Lung (tissue), 11 donors: ENCODE measurements at regions not wholly inside any gene's neighbourhood (a gene's known extent, or its start where the extent isn't known, plus 50 kb on each side); places are given as distances from the start of the nearest gene placed in this dataset.

Source experiments
- ATAC-seq: fragments of 200-7000 bp; cut with Tn5 transposase; one replicate; pipeline ENCODE4 v1.9.1; 2020; ENCODE audit warnings: moderate number of reproducible peaks; ENCODE audit not compliant: insufficient read depth, low FRiP score
- DNase-seq, 3 donors: peaks; one replicate each; pipeline ENCODE4 v3.0.0-alpha.2; 2013 to 2017
- H3K27ac ChIP-seq, 2 donors: one replicate each; pipeline ENCODE4 v1.5.1; 2013; ENCODE audit warnings: mild to moderate bottlenecking in 2 of 2, moderate library complexity in 2 of 2, control low read depth in 1 of 2, inconsistent platforms in 1 of 2, low read depth in 1 of 2, low read length in 1 of 2
- H3K27me3 ChIP-seq, 3 donors: one replicate each; pipeline ENCODE4 v1.5.1; 2013; ENCODE audit warnings: low read length in 2 of 3; ENCODE audit not compliant: control insufficient read depth in 3 of 3, insufficient read depth in 3 of 3
- H3K36me3 ChIP-seq, 4 donors: one replicate each; pipeline ENCODE4 v1.5.1; 2013; ENCODE audit warnings: low read length in 4 of 4, mild to moderate bottlenecking in 1 of 4, moderate library complexity in 1 of 4; ENCODE audit not compliant: control insufficient read depth in 4 of 4, insufficient read depth in 4 of 4
- H3K4me1 ChIP-seq, 5 donors: one replicate each; pipeline ENCODE4 v1.5.1; 2013; ENCODE audit warnings: low read length in 5 of 5, mild to moderate bottlenecking in 2 of 5, moderate library complexity in 1 of 5; ENCODE audit not compliant: control insufficient read depth in 5 of 5, insufficient read depth in 5 of 5
- H3K4me3 ChIP-seq: one replicate; pipeline ENCODE4 v1.5.1; 2013; ENCODE audit warnings: mild to moderate bottlenecking, control low read depth, moderate library complexity
- H3K9ac ChIP-seq, 2 donors: one replicate each; pipeline ENCODE4 v1.5.1; 2013; ENCODE audit warnings: low read length in 2 of 2, control low read depth in 1 of 2; ENCODE audit not compliant: insufficient read depth in 1 of 2
- H3K9me3 ChIP-seq, 4 donors: one replicate each; pipeline ENCODE4 v1.5.1; 2013; ENCODE audit warnings: low read length in 3 of 4, mild to moderate bottlenecking in 1 of 4, moderate library complexity in 1 of 4; ENCODE audit not compliant: control insufficient read depth in 4 of 4, insufficient read depth in 3 of 4
- whole genome bisulfite sequencing, 2 donors: extraction: QIAGEN DNeasy Blood & Tissue Kit; methylation state at CpG; one replicate each; pipeline ENCODE4 v1.1.7; 2013; 5-methylcytosine and 5-hydroxymethylcytosine counted together
- TF ChIP-seq, protein P1 (sequence below): IDR thresholded peaks from 2 replicates; pipeline ENCODE4 v1.5.1; 2012; ENCODE audit warnings: mild to moderate bottlenecking; ENCODE audit errors: control extremely low read depth, extremely low read depth
- donor health status: control.
- donor health status: control.
- donor health status: Bipolar disorder and iron deficiency.
- donor health status: healthy.
- donor health status: DM: yes; HTN: yes; CAD: no.

DNA sequence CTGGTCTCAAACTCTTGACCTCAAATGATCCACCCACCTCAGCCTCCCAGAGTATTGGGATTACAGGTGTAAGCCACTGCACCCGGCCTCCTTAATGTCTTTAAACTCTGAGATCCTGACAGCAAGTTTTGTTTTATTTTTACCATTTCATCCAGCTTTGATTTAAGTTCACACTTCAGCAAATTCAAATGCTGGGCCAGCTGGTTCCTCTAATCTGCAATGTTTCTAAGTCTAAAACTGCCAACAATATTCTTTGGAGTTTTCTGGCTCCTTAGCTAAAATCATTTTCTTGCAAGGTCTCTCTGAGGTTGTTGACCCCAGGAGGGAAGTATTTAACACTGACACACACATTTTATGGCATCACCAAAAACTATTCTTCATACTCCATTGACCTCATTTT lies 72.0 kb upstream of the COL24A1 start:
- peak in 1 of 3 donors; percentile 18 for DNase-seq
- H3K27ac ChIP-seq: no peak overlapping the region
- TF ChIP-seq, protein P1, sequence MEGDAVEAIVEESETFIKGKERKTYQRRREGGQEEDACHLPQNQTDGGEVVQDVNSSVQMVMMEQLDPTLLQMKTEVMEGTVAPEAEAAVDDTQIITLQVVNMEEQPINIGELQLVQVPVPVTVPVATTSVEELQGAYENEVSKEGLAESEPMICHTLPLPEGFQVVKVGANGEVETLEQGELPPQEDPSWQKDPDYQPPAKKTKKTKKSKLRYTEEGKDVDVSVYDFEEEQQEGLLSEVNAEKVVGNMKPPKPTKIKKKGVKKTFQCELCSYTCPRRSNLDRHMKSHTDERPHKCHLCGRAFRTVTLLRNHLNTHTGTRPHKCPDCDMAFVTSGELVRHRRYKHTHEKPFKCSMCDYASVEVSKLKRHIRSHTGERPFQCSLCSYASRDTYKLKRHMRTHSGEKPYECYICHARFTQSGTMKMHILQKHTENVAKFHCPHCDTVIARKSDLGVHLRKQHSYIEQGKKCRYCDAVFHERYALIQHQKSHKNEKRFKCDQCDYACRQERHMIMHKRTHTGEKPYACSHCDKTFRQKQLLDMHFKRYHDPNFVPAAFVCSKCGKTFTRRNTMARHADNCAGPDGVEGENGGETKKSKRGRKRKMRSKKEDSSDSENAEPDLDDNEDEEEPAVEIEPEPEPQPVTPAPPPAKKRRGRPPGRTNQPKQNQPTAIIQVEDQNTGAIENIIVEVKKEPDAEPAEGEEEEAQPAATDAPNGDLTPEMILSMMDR: no peak
- peaks cover 0 to 1% (median 0%) of the 10 kb centered on the region in 5 donors for H3K4me1 ChIP-seq
- ATAC-seq: no peak
- no peaks in the 10 kb centered on the region for H3K36me3 ChIP-seq
- no peak overlapping the region for H3K4me3 ChIP-seq
- 69 to 82% methylated on average over 1 of the region's 1 CpG for WGBS, 2 donors
- H3K9me3 ChIP-seq: no peaks in the 10 kb centered on the region
- H3K27me3 ChIP-seq: no peaks in the 10 kb centered on the region
- no peak overlapping the region for H3K9ac ChIP-seq

DNA sequence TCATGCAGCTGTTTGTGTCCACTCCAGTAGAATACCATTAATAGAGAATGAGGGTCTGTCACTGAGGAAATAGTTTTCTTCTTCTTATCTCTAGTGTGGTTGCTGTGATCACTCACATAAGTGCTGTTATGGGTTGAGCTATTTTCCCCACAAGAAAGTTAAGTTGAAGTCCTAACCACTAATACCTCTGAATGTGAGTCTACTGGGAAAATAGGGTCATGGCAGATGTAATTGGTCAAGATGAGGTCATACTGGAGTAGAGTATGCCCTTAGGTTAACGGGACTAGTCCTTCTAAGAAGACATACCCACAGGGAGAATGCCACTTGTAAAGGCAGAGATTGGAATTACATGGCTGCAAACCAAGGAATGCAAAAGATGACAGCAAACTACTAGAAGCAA lies 70.5 kb upstream of the COL24A1 start:
- Histone ChIP-seq H3K9me3 (no peaks in the 10 kb centered on the region), H3K4me1 (peaks cover 0 to 1% (median 0%) of the 10 kb centered on the region in 5 donors), H3K27me3 (no peaks in the 10 kb centered on the region), H3K36me3 (no peaks in the 10 kb centered on the region), H3K9ac (no peak overlapping the region), H3K27ac (no peak overlapping the region), H3K4me3 (no peak overlapping the region)
- TF ChIP-seq, protein P1: no peak
- ATAC-seq (no peak), DNase-seq (no peak)
- 61 to 80% methylated on average over 1 of the region's 1 CpG for WGBS, 2 donors

DNA sequence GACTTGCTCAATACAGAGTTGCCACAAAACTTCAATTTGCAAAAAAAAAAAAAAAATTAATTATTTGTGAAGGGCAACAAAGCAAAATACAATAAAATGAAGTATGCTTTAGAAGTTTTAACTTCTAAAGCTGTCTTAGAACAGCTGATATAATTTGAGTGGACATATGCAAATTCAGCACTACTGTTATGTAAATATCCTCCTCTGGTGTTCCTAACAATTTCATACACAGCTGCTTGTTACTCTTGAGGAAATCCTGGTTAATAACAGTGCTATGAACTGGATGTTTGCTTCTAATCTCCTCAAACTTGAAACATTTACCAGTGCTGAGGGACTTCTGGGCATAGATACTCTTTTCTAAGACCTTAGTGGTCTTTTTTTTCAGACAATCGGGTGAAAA lies 69.6 kb upstream of the COL24A1 start:
- DNase-seq: peak in 2 of 3 donors; percentile 24 to 34
- no peaks in the 10 kb centered on the region for H3K9me3 ChIP-seq
- no peak for ATAC-seq
- TF ChIP-seq, protein P1: no peak
- no peaks in the 10 kb centered on the region for H3K36me3 ChIP-seq
- H3K27ac ChIP-seq: no peak overlapping the region
- H3K4me1 ChIP-seq: peaks cover 0 to 1% (median 0%) of the 10 kb centered on the region in 5 donors
- H3K27me3 ChIP-seq: no peaks in the 10 kb centered on the region
- WGBS, 2 donors: 65 to 80% methylated on average over 1 of the region's 1 CpG
- no peak overlapping the region for H3K4me3 ChIP-seq
- no peak overlapping the region for H3K9ac ChIP-seq

DNA sequence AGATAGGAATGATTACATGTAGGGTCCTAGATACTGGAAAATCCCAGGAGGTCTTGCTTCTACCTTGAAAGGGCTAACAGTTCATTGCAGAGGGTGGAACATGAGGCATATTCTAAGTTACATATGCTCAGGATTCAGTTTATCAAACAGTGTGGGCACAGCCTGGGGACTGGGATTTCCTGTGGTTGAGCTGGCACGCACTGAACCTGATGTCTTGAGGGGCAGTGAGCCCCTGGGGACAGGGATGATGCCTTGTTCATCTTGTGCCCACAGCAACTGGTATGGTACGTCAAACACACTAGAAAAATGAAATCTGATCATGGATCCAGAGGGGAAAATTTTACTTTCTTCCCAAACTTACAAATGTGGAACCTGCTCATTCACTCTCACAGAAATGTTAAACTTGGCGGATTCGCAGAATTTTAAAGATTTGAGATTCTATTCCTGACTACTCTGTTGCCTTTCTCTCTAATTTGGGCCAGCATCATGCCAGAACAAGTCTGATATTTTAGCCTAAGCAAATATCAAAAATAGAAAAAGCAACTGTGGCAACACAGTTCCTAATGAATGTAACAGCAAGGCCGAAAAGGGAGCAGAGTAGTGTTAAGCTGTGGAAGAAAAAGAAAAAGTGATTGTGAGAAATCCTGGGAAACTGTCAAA lies 68.2 kb upstream of the COL24A1 start:
- 81 to 89% methylated on average over 5 of the region's 5 CpGs for WGBS, 2 donors
- TF ChIP-seq, protein P1: no peak
- no peaks in the 10 kb centered on the region for H3K9me3 ChIP-seq
- no peak for ATAC-seq
- H3K4me3 ChIP-seq: no peak overlapping the region
- no peaks in the 10 kb centered on the region for H3K36me3 ChIP-seq
- no peaks in the 10 kb centered on the region for H3K4me1 ChIP-seq
- H3K27me3 ChIP-seq: no peaks in the 10 kb centered on the region
- no peak for DNase-seq
- no peak overlapping the region for H3K9ac ChIP-seq
- no peak overlapping the region for H3K27ac ChIP-seq
